ENCODE measurements at regions not wholly inside any gene's neighbourhood (a gene's known extent, or its start where the extent isn't known, plus 50 kb on each side); places are given as distances from the start of the nearest gene placed in this dataset.

- Mint-ChIP-seq H3K36me3 (ENCODE audit: low read depth) (no peaks in the 10 kb centered on the region), H3K27me3 (no peaks in the 10 kb centered on the region), H3K4me3 (no peak overlapping the region), H3K4me1 (ENCODE audit: low read depth) (peaks cover 4% of the 10 kb centered on the region), H3K27ac (no peak overlapping the region), H3K9me3 (peaks cover 2% of the 10 kb centered on the region)
- intact Hi-C loops (cut with DNase I, micrococcal nuclease), result no loop called here
- no peak for TF ChIP-seq CTCF (IDR thresholded peaks at IDR 0.05)
- DNase-seq (peak in 2 of 14 experiments; percentile 3 to 27), ATAC-seq (ENCODE audit: poor library complexity) (no peak)
- no peaks in the 10 kb centered on the region for H3K36me3 ChIP-seq (ENCODE audit: insufficient read depth, low read length)
- CTCF ChIA-PET, result no interaction called here
- no peak overlapping the region for H3K27ac ChIP-seq (ENCODE audit: low read depth in 1 of 2, low read length in 2 of 2)
- no peaks in the 10 kb centered on the region for H3K27me3 ChIP-seq (ENCODE audit: control insufficient read depth in 1 of 2, insufficient read depth in 2 of 2, low read length in 2 of 2)
- POLR2A ChIA-PET, result no interaction called here
- H3K4me3 ChIP-seq (ENCODE audit: low read length), result no peak overlapping the region
- no peaks in the 10 kb centered on the region for H3K4me1 ChIP-seq (ENCODE audit: insufficient read depth, low read length)
- H3K9me3 ChIP-seq (ENCODE audit: control insufficient read depth in 1 of 2, insufficient read depth in 1 of 2, low read length in 2 of 2), result no peaks in the 10 kb centered on the region
These were observed 78.8 kb downstream of the MYEOV start for GRCh38 chr11:69372589-69373250.

GRCh38 chr11:69373251-69373635 is 79.3 kb downstream of the MYEOV start:
- Histone ChIP-seq H3K4me1 (ENCODE audit: insufficient read depth, low read length) (no peaks in the 10 kb centered on the region), H3K27ac (ENCODE audit: low read depth in 1 of 2, low read length in 2 of 2) (no peak overlapping the region), H3K9me3 (ENCODE audit: control insufficient read depth in 1 of 2, insufficient read depth in 1 of 2, low read length in 2 of 2) (no peaks in the 10 kb centered on the region), H3K27me3 (ENCODE audit: control insufficient read depth in 1 of 2, insufficient read depth in 2 of 2, low read length in 2 of 2) (no peaks in the 10 kb centered on the region), H3K4me3 (ENCODE audit: low read length) (no peak overlapping the region), H3K36me3 (ENCODE audit: insufficient read depth, low read length) (no peaks in the 10 kb centered on the region)
- intact Hi-C loops (cut with DNase I, micrococcal nuclease), result no loop called here
- no peaks in the 10 kb centered on the region for H3K27me3 Mint-ChIP-seq
- H3K36me3 Mint-ChIP-seq (ENCODE audit: low read depth), result no peaks in the 10 kb centered on the region
- ATAC-seq (ENCODE audit: poor library complexity) (no peak), DNase-seq (no peak)
- peaks cover 4% of the 10 kb centered on the region for H3K4me1 Mint-ChIP-seq (ENCODE audit: low read depth)
- TF ChIP-seq CTCF (IDR thresholded peaks at IDR 0.05), result no peak
- ChIA-PET CTCF (no interaction called here), POLR2A (no interaction called here)
- H3K27ac Mint-ChIP-seq, result no peak overlapping the region
- peaks cover 2% of the 10 kb centered on the region for H3K9me3 Mint-ChIP-seq
- no peak overlapping the region for H3K4me3 Mint-ChIP-seq

GRCh38 chr11:69374110-69374945 is 80.4 kb downstream of the MYEOV start:
- Mint-ChIP-seq H3K4me3 (no peak overlapping the region), H3K36me3 (ENCODE audit: low read depth) (no peaks in the 10 kb centered on the region), H3K27me3 (no peaks in the 10 kb centered on the region), H3K9me3 (peaks cover 2% of the 10 kb centered on the region), H3K27ac (no peak overlapping the region), H3K4me1 (ENCODE audit: low read depth) (peaks cover 4% of the 10 kb centered on the region)
- TF ChIP-seq CTCF (IDR thresholded peaks at IDR 0.05), result no peak
- CTCF ChIA-PET, result no interaction called here
- ATAC-seq (ENCODE audit: poor library complexity) (no peak), DNase-seq (peak in 2 of 14 experiments; percentile 6 to 28)
- intact Hi-C loops (cut with DNase I, micrococcal nuclease), result no loop called here
- Histone ChIP-seq H3K27ac (ENCODE audit: low read depth in 1 of 2, low read length in 2 of 2) (no peak overlapping the region), H3K4me3 (ENCODE audit: low read length) (no peak overlapping the region), H3K36me3 (ENCODE audit: insufficient read depth, low read length) (no peaks in the 10 kb centered on the region), H3K9me3 (ENCODE audit: control insufficient read depth in 1 of 2, insufficient read depth in 1 of 2, low read length in 2 of 2) (no peaks in the 10 kb centered on the region), H3K27me3 (ENCODE audit: control insufficient read depth in 1 of 2, insufficient read depth in 2 of 2, low read length in 2 of 2) (no peaks in the 10 kb centered on the region), H3K4me1 (ENCODE audit: insufficient read depth, low read length) (no peaks in the 10 kb centered on the region)
- POLR2A ChIA-PET, result no interaction called here
